ENCODE measurements at regions not wholly inside any gene's neighbourhood (a gene's known extent, or its start where the extent isn't known, plus 50 kb on each side); places are given as distances from the start of the nearest gene placed in this dataset.

- no peak for TF ChIP-seq CTCF (IDR thresholded peaks at IDR 0.05)
- no peak for TF ChIP-seq POLR2A (IDR thresholded peaks at IDR 0.05)
These were observed 533.9 kb downstream of the RFPL4B start for GRCh38 chr6:112881027-112881426.
